ENCODE measurements at regions not wholly inside any gene's neighbourhood (a gene's known extent, or its start where the extent isn't known, plus 50 kb on each side); places are given as distances from the start of the nearest gene placed in this dataset.
"Not testable (repeated sequence)": the region's sequence is repeated elsewhere in the genome, so short reads cannot be mapped to it uniquely, and the experiment has no call there.

GRCh38 chr5:17039170-17039569 is 103.1 kb upstream of the MYO10 start:
- DNase-seq: no peak

GRCh38 chr5:17042041-17042440 is 106.0 kb upstream of the MYO10 start:
- no peak for DNase-seq

- DNase-seq: no peak
These were observed 110.2 kb upstream of the MYO10 start for GRCh38 chr5:17046320-17046719.

- DNase-seq: no peak
These were observed 114.1 kb upstream of the MYO10 start for GRCh38 chr5:17050236-17050635.

GRCh38 chr5:17054911-17055310 is 118.8 kb upstream of the MYO10 start:
- no peak for DNase-seq

GRCh38 chr5:17056141-17056631 is 120.1 kb upstream of the MYO10 start:
- no peak for DNase-seq

GRCh38 chr5:17058438-17058837 is 122.3 kb upstream of the MYO10 start:
- no peak for DNase-seq

GRCh38 chr5:17061973-17062470 is 125.9 kb upstream of the MYO10 start:
- DNase-seq: no peak

- DNase-seq: not testable (repeated sequence)
These were observed 126.7 kb upstream of the MYO10 start for GRCh38 chr5:17062741-17063140.

- no peak for DNase-seq
These were observed 128.2 kb upstream of the MYO10 start for GRCh38 chr5:17064241-17064640.

GRCh38 chr5:17065458-17065857 is 129.4 kb upstream of the MYO10 start:
- DNase-seq: no peak

GRCh38 chr5:17066026-17066425 is 129.9 kb upstream of the MYO10 start:
- not testable (repeated sequence) for DNase-seq

- DNase-seq: no peak
These were observed 131.7 kb upstream of the MYO10 start for GRCh38 chr5:17067657-17068392.

- DNase-seq: no peak
These were observed 134.0 kb upstream of the MYO10 start for GRCh38 chr5:17069995-17070511.

GRCh38 chr5:17070647-17071046 is 134.6 kb upstream of the MYO10 start:
- DNase-seq: no peak

- no peak for DNase-seq
These were observed 139.1 kb upstream of the MYO10 start for GRCh38 chr5:17075236-17075635.

- DNase-seq: no peak
These were observed 140.2 kb upstream of the MYO10 start for GRCh38 chr5:17076272-17076671.

GRCh38 chr5:17077440-17078233 is 139.8 kb upstream of the BASP1 start:
- DNase-seq: no peak

GRCh38 chr5:17079562-17079961 is 137.9 kb upstream of the BASP1 start:
- no peak for DNase-seq

GRCh38 chr5:17080361-17080760 is 137.1 kb upstream of the BASP1 start:
- DNase-seq: no peak

GRCh38 chr5:17081142-17081541 is 136.3 kb upstream of the BASP1 start:
- DNase-seq: no peak

- DNase-seq: not testable (repeated sequence)
These were observed 134.2 kb upstream of the BASP1 start for GRCh38 chr5:17083276-17083675.

GRCh38 chr5:17087035-17087434 is 130.4 kb upstream of the BASP1 start:
- no peak for DNase-seq

- DNase-seq: no peak
These were observed 129.4 kb upstream of the BASP1 start for GRCh38 chr5:17088051-17088450.

Data from activated CD4-positive, alpha-beta T cell treated with anti-CD3 and anti-CD28 coated beads, Interleukin-10, Interleukin-2, amounts not matched to agents 100 ng/mL and 50 ng/mL, durations not matched to agents 16 hours and 8 hours (primary cell).